WTC11 (cell line): ENCODE measurements at regions not wholly inside any gene's neighbourhood (a gene's known extent, or its start where the extent isn't known, plus 50 kb on each side); places are given as distances from the start of the nearest gene placed in this dataset.

ENCODE experiments used
- ATAC-seq: fragments of 200-7000 bp; cut with Tn5 transposase; 2 replicates; pipeline ENCODE4 v1.10.0; 2021; ENCODE audit warnings: mild to moderate bottlenecking, moderate library complexity
- CTCF ChIA-PET: fragments of 300-600 bp; sonication (Branson Sonifier 250); formaldehyde crosslinking; loops from one replicate; lab custom pipeline; 2021; ENCODE audit warnings: antibody characterized with exemption; lab: Charles Lee
- POLR2A ChIA-PET: fragments of 350-600 bp; sonication (Branson Sonifier 250); formaldehyde crosslinking; loops from one replicate; lab custom pipeline; 2021; ENCODE audit warnings: antibody characterized with exemption; lab: Charles Lee
- DNase-seq: peaks from one replicate; pipeline ENCODE4 v3.0.0; 2021; ENCODE audit warnings: low spot score
- H3K27ac Mint-ChIP-seq: 2 replicates; pipeline ENCODE4 v1.8.0; 2021; ENCODE audit warnings: mixed read lengths
- H3K27me3 Mint-ChIP-seq: 2 replicates; pipeline ENCODE4 v1.8.0; 2021; ENCODE audit warnings: low read depth, mild to moderate bottlenecking, moderate library complexity, mixed read lengths
- H3K36me3 Mint-ChIP-seq: 2 replicates; pipeline ENCODE4 v1.8.0; 2021; ENCODE audit warnings: mixed read lengths
- H3K4me1 Mint-ChIP-seq: 2 replicates; pipeline ENCODE4 v1.8.0; 2022; ENCODE audit warnings: mixed read lengths
- H3K4me3 Mint-ChIP-seq: 2 replicates; pipeline ENCODE4 v1.8.0; 2021; ENCODE audit warnings: mild to moderate bottlenecking, moderate library complexity, mixed read lengths
- H3K9me3 Mint-ChIP-seq: 2 replicates; pipeline ENCODE4 v1.8.0; 2021; ENCODE audit warnings: mixed read lengths
- EMX1 ChIP-seq: fragments of 250-450 bp; sonication (Bioruptor Pico); IDR thresholded peaks from 2 replicates; pipeline ENCODE4 v1.8.0; 2021; ENCODE audit warnings: mild to moderate bottlenecking
- ETV6 ChIP-seq: sonication (generic); formaldehyde crosslinking; IDR thresholded peaks from 2 replicates; pipeline ENCODE4 v1.8.1; 2022; ENCODE audit warnings: mild to moderate bottlenecking, missing genetic modification reagents
- FOXJ3 ChIP-seq: sonication (generic); formaldehyde crosslinking; IDR thresholded peaks from 2 replicates; pipeline ENCODE4 v1.9.0; 2021; ENCODE audit warnings: missing genetic modification reagents, mild to moderate bottlenecking, borderline replicate concordance
- IRF1 ChIP-seq: sonication (generic); formaldehyde crosslinking; IDR thresholded peaks from 2 replicates; pipeline ENCODE4 v1.8.0; 2023; ENCODE audit warnings: missing genetic modification reagents
- KAT7 ChIP-seq: sonication (generic); formaldehyde crosslinking; IDR thresholded peaks from 2 replicates; pipeline ENCODE4 v1.8.1; 2023; ENCODE audit warnings: missing genetic modification reagents, mild to moderate bottlenecking, borderline replicate concordance
- NFATC4 ChIP-seq: fragments of 250-450 bp; sonication (Bioruptor Pico); IDR thresholded peaks from 2 replicates; pipeline ENCODE4 v1.9.0; 2021; ENCODE audit warnings: mild to moderate bottlenecking
- NR1H2 ChIP-seq: sonication (generic); formaldehyde crosslinking; IDR thresholded peaks from 2 replicates; pipeline ENCODE4 v1.9.0; 2021; ENCODE audit warnings: mild to moderate bottlenecking, moderate library complexity, missing genetic modification reagents
- PRRX2 ChIP-seq: fragments of 250-450 bp; sonication (Bioruptor Pico); IDR thresholded peaks from 2 replicates; pipeline ENCODE4 v1.8.0; 2021; ENCODE audit warnings: mild to moderate bottlenecking
- SMAD4 ChIP-seq: sonication (generic); formaldehyde crosslinking; IDR thresholded peaks from 2 replicates; pipeline ENCODE4 v1.8.0; 2022; ENCODE audit warnings: mild to moderate bottlenecking, missing genetic modification reagents
- TEAD1 ChIP-seq: sonication (generic); formaldehyde crosslinking; IDR thresholded peaks from 2 replicates; pipeline ENCODE4 v1.8.0; 2022; ENCODE audit warnings: mild to moderate bottlenecking, missing genetic modification reagents
- USF2 ChIP-seq: sonication (generic); formaldehyde crosslinking; IDR thresholded peaks from 2 replicates; pipeline ENCODE4 v1.8.1; 2023; ENCODE audit warnings: mild to moderate bottlenecking, missing genetic modification reagents, moderate library complexity
- ZBTB21 ChIP-seq: sonication (generic); formaldehyde crosslinking; IDR thresholded peaks from 2 replicates; pipeline ENCODE4 v1.8.1; 2023; ENCODE audit warnings: mild to moderate bottlenecking, missing genetic modification reagents, borderline replicate concordance
- ZNF232 ChIP-seq: sonication (generic); formaldehyde crosslinking; IDR thresholded peaks from 2 replicates; pipeline ENCODE4 v1.8.0; 2022; ENCODE audit warnings: mild to moderate bottlenecking, missing genetic modification reagents
- ZNF263 ChIP-seq: sonication (generic); formaldehyde crosslinking; IDR thresholded peaks from 2 replicates; pipeline ENCODE4 v1.8.1; 2022; ENCODE audit warnings: low read depth, mild to moderate bottlenecking, moderate library complexity, missing genetic modification reagents
- TF ChIP-seq, protein P1 (sequence below): fragments of 250-450 bp; sonication (Bioruptor Pico); IDR thresholded peaks from 2 replicates; pipeline ENCODE4 v1.9.0; 2021; ENCODE audit warnings: mild to moderate bottlenecking
- TF ChIP-seq, protein P2 (sequence below): sonication (generic); formaldehyde crosslinking; IDR thresholded peaks from 2 replicates; pipeline ENCODE4 v1.8.1; 2023; ENCODE audit warnings: mild to moderate bottlenecking, missing genetic modification reagents
- TF ChIP-seq, protein P3 (sequence below): fragments of 250-450 bp; sonication (Bioruptor Pico); conservative IDR thresholded peaks from 2 replicates; pipeline ENCODE4 v1.9.0; 2021; ENCODE audit warnings: mild to moderate bottlenecking
- TF ChIP-seq, protein P4 (sequence below): sonication (generic); formaldehyde crosslinking; IDR thresholded peaks from 2 replicates; pipeline ENCODE4 v1.8.0; 2022; ENCODE audit warnings: mild to moderate bottlenecking, missing genetic modification reagents
- TF ChIP-seq, protein P5 (sequence below): sonication (generic); formaldehyde crosslinking; conservative IDR thresholded peaks from 2 replicates; pipeline ENCODE4 v1.8.1; 2022; ENCODE audit warnings: mild to moderate bottlenecking, missing genetic modification reagents
- TF ChIP-seq, protein P6 (sequence below): sonication (generic); formaldehyde crosslinking; IDR thresholded peaks from 2 replicates; pipeline ENCODE4 v1.8.1; 2023; ENCODE audit warnings: mild to moderate bottlenecking, missing genetic modification reagents, borderline replicate concordance

- TF ChIP-seq, protein P1, sequence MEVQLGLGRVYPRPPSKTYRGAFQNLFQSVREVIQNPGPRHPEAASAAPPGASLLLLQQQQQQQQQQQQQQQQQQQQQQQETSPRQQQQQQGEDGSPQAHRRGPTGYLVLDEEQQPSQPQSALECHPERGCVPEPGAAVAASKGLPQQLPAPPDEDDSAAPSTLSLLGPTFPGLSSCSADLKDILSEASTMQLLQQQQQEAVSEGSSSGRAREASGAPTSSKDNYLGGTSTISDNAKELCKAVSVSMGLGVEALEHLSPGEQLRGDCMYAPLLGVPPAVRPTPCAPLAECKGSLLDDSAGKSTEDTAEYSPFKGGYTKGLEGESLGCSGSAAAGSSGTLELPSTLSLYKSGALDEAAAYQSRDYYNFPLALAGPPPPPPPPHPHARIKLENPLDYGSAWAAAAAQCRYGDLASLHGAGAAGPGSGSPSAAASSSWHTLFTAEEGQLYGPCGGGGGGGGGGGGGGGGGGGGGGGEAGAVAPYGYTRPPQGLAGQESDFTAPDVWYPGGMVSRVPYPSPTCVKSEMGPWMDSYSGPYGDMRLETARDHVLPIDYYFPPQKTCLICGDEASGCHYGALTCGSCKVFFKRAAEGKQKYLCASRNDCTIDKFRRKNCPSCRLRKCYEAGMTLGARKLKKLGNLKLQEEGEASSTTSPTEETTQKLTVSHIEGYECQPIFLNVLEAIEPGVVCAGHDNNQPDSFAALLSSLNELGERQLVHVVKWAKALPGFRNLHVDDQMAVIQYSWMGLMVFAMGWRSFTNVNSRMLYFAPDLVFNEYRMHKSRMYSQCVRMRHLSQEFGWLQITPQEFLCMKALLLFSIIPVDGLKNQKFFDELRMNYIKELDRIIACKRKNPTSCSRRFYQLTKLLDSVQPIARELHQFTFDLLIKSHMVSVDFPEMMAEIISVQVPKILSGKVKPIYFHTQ, result no peak
- TF ChIP-seq ETV6 (no peak), NFATC4 (no peak), KAT7 (no peak), ZNF232 (CRISPR knock-in tag) (no peak)
- TF ChIP-seq, protein P2, sequence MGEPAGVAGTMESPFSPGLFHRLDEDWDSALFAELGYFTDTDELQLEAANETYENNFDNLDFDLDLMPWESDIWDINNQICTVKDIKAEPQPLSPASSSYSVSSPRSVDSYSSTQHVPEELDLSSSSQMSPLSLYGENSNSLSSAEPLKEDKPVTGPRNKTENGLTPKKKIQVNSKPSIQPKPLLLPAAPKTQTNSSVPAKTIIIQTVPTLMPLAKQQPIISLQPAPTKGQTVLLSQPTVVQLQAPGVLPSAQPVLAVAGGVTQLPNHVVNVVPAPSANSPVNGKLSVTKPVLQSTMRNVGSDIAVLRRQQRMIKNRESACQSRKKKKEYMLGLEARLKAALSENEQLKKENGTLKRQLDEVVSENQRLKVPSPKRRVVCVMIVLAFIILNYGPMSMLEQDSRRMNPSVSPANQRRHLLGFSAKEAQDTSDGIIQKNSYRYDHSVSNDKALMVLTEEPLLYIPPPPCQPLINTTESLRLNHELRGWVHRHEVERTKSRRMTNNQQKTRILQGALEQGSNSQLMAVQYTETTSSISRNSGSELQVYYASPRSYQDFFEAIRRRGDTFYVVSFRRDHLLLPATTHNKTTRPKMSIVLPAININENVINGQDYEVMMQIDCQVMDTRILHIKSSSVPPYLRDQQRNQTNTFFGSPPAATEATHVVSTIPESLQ, result no peak
- TF ChIP-seq, protein P3, sequence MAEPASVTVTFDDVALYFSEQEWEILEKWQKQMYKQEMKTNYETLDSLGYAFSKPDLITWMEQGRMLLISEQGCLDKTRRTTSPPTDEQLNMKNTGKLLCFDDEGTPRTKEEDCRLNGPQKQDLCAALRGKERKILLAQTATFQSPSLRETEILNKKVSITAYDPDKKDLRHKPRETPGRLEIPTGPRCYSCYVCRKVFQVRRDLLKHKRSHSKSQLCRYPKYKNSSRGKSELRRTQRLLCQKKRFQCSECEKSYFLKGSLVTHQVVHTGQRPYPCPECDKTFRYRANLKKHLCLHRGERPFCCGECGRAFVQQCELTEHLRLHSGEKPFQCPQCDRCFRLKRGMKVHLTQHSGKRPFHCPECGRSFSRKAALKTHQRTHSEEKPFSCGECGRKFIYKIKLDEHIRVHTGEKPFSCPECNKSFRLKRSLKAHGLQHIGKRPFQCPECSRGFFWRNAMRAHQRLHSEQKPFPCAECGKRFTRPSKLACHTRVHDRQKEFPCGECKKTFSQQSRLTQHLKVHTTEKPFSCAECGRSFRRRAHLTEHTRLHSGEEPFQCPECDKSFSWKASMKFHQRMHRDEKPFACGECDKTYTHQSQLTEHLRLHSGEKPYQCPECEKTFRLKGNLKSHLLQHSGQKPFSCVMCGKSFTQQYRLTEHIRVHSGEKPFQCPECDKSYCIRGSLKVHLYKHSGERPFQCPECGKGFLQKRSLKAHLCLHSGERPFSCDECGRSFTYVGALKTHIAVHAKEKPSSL (CRISPR knock-in tag), result no peak
Measured at GRCh38 chr17:54117452-54117851, 294.7 kb downstream of the KIF2B start (continued).

DNA sequence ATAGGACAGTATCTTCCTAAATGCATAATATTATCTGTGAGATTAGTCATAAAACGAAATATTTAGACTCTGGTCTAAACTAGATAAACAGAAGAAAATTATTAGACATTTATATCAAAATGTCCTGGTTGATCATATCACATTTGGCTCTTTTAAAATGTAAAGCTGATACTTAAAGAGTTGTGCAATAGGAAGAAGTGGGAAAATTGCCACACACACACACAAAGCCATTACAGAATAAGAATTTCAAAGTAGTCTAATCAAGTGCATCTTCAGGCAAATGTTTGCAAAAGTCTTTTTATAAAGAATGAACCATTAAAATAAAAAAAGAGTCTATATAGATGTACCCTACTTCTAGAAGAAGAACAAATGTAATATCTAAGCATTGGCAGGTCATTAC, 301.7 kb downstream of the KIF2B start:
- Mint-ChIP-seq H3K27me3 (peaks cover 5% of the 10 kb centered on the region), H3K4me1 (no peaks in the 10 kb centered on the region), H3K27ac (no peak overlapping the region), H3K36me3 (peaks cover 46% of the 10 kb centered on the region), H3K9me3 (peaks cover 78% of the 10 kb centered on the region), H3K4me3 (no peak overlapping the region)
- DNase-seq (no peak), ATAC-seq (no peak)
- ChIA-PET CTCF (no interaction called here), POLR2A (no interaction called here)
- TF ChIP-seq IRF1 (CRISPR knock-in tag), result no peak

DNA sequence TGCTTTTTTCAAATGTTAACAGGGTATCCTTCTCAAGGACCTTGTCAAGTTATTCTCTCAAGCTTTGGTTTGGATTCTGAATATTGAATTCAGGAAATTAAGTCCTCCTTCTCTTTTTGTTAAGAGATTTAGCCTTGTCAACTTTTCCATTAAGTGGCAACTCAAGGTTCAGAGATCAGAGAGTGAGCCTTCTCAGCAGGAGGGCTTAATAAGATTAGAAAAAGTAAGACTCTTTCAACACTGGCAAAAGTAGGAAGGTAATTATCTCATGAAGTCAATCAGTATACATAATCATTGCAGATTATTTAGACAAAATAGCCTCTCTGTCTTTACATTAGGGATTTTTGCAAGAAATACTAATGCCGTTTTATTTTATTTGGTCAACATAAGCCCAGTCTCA, 330.7 kb downstream of the KIF2B start:
- no peaks in the 10 kb centered on the region for H3K27me3 Mint-ChIP-seq
- ATAC-seq (no peak), DNase-seq (no peak)
- peaks cover 38% of the 10 kb centered on the region for H3K36me3 Mint-ChIP-seq
- H3K9me3 Mint-ChIP-seq, result peaks cover 55% of the 10 kb centered on the region
- no peak overlapping the region for H3K27ac Mint-ChIP-seq
- ChIA-PET POLR2A (no interaction called here), CTCF (no interaction called here)
- no peak overlapping the region for H3K4me3 Mint-ChIP-seq
- TF ChIP-seq, protein P4, sequence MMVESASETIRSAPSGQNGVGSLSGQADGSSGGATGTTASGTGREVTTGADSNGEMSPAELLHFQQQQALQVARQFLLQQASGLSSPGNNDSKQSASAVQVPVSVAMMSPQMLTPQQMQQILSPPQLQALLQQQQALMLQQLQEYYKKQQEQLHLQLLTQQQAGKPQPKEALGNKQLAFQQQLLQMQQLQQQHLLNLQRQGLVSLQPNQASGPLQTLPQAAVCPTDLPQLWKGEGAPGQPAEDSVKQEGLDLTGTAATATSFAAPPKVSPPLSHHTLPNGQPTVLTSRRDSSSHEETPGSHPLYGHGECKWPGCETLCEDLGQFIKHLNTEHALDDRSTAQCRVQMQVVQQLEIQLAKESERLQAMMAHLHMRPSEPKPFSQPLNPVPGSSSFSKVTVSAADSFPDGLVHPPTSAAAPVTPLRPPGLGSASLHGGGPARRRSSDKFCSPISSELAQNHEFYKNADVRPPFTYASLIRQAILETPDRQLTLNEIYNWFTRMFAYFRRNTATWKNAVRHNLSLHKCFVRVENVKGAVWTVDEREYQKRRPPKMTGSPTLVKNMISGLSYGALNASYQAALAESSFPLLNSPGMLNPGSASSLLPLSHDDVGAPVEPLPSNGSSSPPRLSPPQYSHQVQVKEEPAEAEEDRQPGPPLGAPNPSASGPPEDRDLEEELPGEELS (CRISPR knock-in tag), result no peak
- TF ChIP-seq ETV6, result no peak
- no peak for TF ChIP-seq SMAD4 (CRISPR knock-in tag)
- TF ChIP-seq TEAD1, result no peak
- no peak for TF ChIP-seq USF2 (CRISPR knock-in tag)
- TF ChIP-seq, protein P5, sequence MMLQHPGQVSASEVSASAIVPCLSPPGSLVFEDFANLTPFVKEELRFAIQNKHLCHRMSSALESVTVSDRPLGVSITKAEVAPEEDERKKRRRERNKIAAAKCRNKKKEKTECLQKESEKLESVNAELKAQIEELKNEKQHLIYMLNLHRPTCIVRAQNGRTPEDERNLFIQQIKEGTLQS (CRISPR knock-in tag), result no peak
- no peak for TF ChIP-seq FOXJ3 (CRISPR knock-in tag)
- TF ChIP-seq ZNF263 (CRISPR knock-in tag), result no peak
- TF ChIP-seq ZBTB21, result no peak
- TF ChIP-seq, protein P6, sequence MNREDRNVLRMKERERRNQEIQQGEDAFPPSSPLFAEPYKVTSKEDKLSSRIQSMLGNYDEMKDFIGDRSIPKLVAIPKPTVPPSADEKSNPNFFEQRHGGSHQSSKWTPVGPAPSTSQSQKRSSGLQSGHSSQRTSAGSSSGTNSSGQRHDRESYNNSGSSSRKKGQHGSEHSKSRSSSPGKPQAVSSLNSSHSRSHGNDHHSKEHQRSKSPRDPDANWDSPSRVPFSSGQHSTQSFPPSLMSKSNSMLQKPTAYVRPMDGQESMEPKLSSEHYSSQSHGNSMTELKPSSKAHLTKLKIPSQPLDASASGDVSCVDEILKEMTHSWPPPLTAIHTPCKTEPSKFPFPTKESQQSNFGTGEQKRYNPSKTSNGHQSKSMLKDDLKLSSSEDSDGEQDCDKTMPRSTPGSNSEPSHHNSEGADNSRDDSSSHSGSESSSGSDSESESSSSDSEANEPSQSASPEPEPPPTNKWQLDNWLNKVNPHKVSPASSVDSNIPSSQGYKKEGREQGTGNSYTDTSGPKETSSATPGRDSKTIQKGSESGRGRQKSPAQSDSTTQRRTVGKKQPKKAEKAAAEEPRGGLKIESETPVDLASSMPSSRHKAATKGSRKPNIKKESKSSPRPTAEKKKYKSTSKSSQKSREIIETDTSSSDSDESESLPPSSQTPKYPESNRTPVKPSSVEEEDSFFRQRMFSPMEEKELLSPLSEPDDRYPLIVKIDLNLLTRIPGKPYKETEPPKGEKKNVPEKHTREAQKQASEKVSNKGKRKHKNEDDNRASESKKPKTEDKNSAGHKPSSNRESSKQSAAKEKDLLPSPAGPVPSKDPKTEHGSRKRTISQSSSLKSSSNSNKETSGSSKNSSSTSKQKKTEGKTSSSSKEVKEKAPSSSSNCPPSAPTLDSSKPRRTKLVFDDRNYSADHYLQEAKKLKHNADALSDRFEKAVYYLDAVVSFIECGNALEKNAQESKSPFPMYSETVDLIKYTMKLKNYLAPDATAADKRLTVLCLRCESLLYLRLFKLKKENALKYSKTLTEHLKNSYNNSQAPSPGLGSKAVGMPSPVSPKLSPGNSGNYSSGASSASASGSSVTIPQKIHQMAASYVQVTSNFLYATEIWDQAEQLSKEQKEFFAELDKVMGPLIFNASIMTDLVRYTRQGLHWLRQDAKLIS (CRISPR knock-in tag), result no peak
- no peak for TF ChIP-seq PRRX2
- TF ChIP-seq NR1H2 (CRISPR knock-in tag), result no peak
- no peak for TF ChIP-seq EMX1 (CRISPR knock-in tag)
- no peak for TF ChIP-seq ZNF232 (CRISPR knock-in tag)
- H3K4me1 Mint-ChIP-seq, result no peaks in the 10 kb centered on the region
